ENCODE measurements at regions not wholly inside any gene's neighbourhood (a gene's known extent, or its start where the extent isn't known, plus 50 kb on each side); places are given as distances from the start of the nearest gene placed in this dataset.

GRCh38 chr11:37695283-37695682, 1097.2 kb upstream of the RAG2 start:
- no peak for DNase-seq

GRCh38 chr11:37689951-37690350, 1091.9 kb upstream of the RAG2 start:
- DNase-seq, result no peak

GRCh38 chr11:37688456-37688855, 1090.4 kb upstream of the RAG2 start:
- no peak for DNase-seq

- no peak for DNase-seq
Observed at GRCh38 chr11:37687130-37687529, 1089.1 kb upstream of the RAG2 start.

GRCh38 chr11:37671321-37671720, 1073.3 kb upstream of the RAG2 start:
- DNase-seq, result no peak

GRCh38 chr11:37666960-37667359, 1068.9 kb upstream of the RAG2 start:
- DNase-seq, result no peak

GRCh38 chr11:37657645-37658044, 1059.6 kb upstream of the RAG2 start:
- no peak for DNase-seq

- no peak for DNase-seq
Observed at GRCh38 chr11:37647767-37648166, 1049.7 kb upstream of the RAG2 start.

GRCh38 chr11:37643968-37644367, 1045.9 kb upstream of the RAG2 start:
- no peak for DNase-seq

GRCh38 chr11:37642296-37642695, 1044.3 kb upstream of the RAG2 start:
- DNase-seq, result no peak

GRCh38 chr11:37632748-37633147, 1034.7 kb upstream of the RAG2 start:
- no peak for DNase-seq

- no peak for DNase-seq
Observed at GRCh38 chr11:37630866-37631265, 1032.8 kb upstream of the RAG2 start.

GRCh38 chr11:37623778-37624177, 1025.7 kb upstream of the RAG2 start:
- no peak for DNase-seq

GRCh38 chr11:37621662-37622061, 1023.6 kb upstream of the RAG2 start:
- DNase-seq, result no peak

GRCh38 chr11:37616291-37616690, 1018.3 kb upstream of the RAG2 start:
- no peak for DNase-seq

GRCh38 chr11:37613031-37613430, 1015.0 kb upstream of the RAG2 start:
- DNase-seq, result no peak

- no peak for DNase-seq
Observed at GRCh38 chr11:37612146-37612545, 1014.1 kb upstream of the RAG2 start.

- no peak for DNase-seq
Observed at GRCh38 chr11:37605229-37605628, 1007.2 kb upstream of the RAG2 start.

GRCh38 chr11:37598381-37598780, 1000.3 kb upstream of the RAG2 start:
- no peak for DNase-seq

- DNase-seq, result no peak
Observed at GRCh38 chr11:37597776-37598175, 999.7 kb upstream of the RAG2 start.

- DNase-seq, result no peak
Observed at GRCh38 chr11:37595845-37596244, 997.8 kb upstream of the RAG2 start.

- DNase-seq, result no peak
Observed at GRCh38 chr11:37574361-37574760, 976.3 kb upstream of the RAG2 start.

- DNase-seq, result no peak
Observed at GRCh38 chr11:37572491-37573171, 974.6 kb upstream of the RAG2 start.

- no peak for DNase-seq
Observed at GRCh38 chr11:37571246-37571645, 973.2 kb upstream of the RAG2 start.

GRCh38 chr11:37560991-37561390, 963.0 kb upstream of the RAG2 start:
- no peak for DNase-seq

- no peak for DNase-seq
Observed at GRCh38 chr11:37560346-37560745, 962.3 kb upstream of the RAG2 start.
